Activated CD4-positive, alpha-beta T cell treated with anti-CD3 and anti-CD28 coated beads, Interleukin-2, Interleukin-4, amounts not matched to agents 100 ng/mL and 50 ng/mL, durations not matched to agents 16 hours and 8 hours (primary cell): ENCODE measurements at regions not wholly inside any gene's neighbourhood (a gene's known extent, or its start where the extent isn't known, plus 50 kb on each side); places are given as distances from the start of the nearest gene placed in this dataset.
"Not testable (repeated sequence)": the region's sequence is repeated elsewhere in the genome, so short reads cannot be mapped to it uniquely, and the experiment has no call there.

Experiments
- DNase-seq: peaks from one replicate; pipeline ENCODE4 v3.0.0-alpha.2; 2020; ENCODE audit warnings: low spot score

- no peak for DNase-seq
These were observed 397.0 kb downstream of the GBE1 start for GRCh38 chr3:81364411-81364810.

- no peak for DNase-seq
These were observed 397.6 kb downstream of the GBE1 start for GRCh38 chr3:81363816-81364215.

GRCh38 chr3:81354119-81354518, 407.3 kb downstream of the GBE1 start:
- no peak for DNase-seq

GRCh38 chr3:81352867-81353266, 408.6 kb downstream of the GBE1 start:
- DNase-seq: no peak

- DNase-seq: no peak
These were observed 411.6 kb downstream of the GBE1 start for GRCh38 chr3:81349816-81350340.

GRCh38 chr3:81339040-81339845, 422.2 kb downstream of the GBE1 start:
- peak; percentile 2 for DNase-seq

- no peak for DNase-seq
These were observed 425.0 kb downstream of the GBE1 start for GRCh38 chr3:81336470-81336869.

GRCh38 chr3:81329835-81330234, 431.6 kb downstream of the GBE1 start:
- not testable (repeated sequence) for DNase-seq

GRCh38 chr3:81326245-81326644, 435.2 kb downstream of the GBE1 start:
- DNase-seq: no peak

GRCh38 chr3:81320862-81321261, 440.6 kb downstream of the GBE1 start:
- DNase-seq: no peak

GRCh38 chr3:81315030-81315429, 446.4 kb downstream of the GBE1 start:
- no peak for DNase-seq

GRCh38 chr3:81311321-81311720, 450.1 kb downstream of the GBE1 start:
- DNase-seq: no peak

- DNase-seq: no peak
These were observed 453.1 kb downstream of the GBE1 start for GRCh38 chr3:81308306-81308705.

- DNase-seq: no peak
These were observed 454.2 kb downstream of the GBE1 start for GRCh38 chr3:81307221-81307620.

GRCh38 chr3:81303321-81303720, 458.1 kb downstream of the GBE1 start:
- no peak for DNase-seq

GRCh38 chr3:81302045-81302444, 459.4 kb downstream of the GBE1 start:
- peak; percentile 28 for DNase-seq

GRCh38 chr3:81301230-81301629, 460.2 kb downstream of the GBE1 start:
- no peak for DNase-seq

GRCh38 chr3:81300324-81300927, 461.0 kb downstream of the GBE1 start:
- DNase-seq: no peak

GRCh38 chr3:81299481-81299880, 462.0 kb downstream of the GBE1 start:
- DNase-seq: no peak

GRCh38 chr3:81295906-81296577, 465.4 kb downstream of the GBE1 start:
- no peak for DNase-seq

GRCh38 chr3:81293156-81293555, 468.3 kb downstream of the GBE1 start:
- no peak for DNase-seq

GRCh38 chr3:81291586-81291985, 469.9 kb downstream of the GBE1 start:
- DNase-seq: no peak

GRCh38 chr3:81289676-81290075, 471.8 kb downstream of the GBE1 start:
- DNase-seq: no peak
